ENCODE measurements at regions not wholly inside any gene's neighbourhood (a gene's known extent, or its start where the extent isn't known, plus 50 kb on each side); places are given as distances from the start of the nearest gene placed in this dataset.
"Not testable (repeated sequence)": the region's sequence is repeated elsewhere in the genome, so short reads cannot be mapped to it uniquely, and the experiment has no call there.

DNA sequence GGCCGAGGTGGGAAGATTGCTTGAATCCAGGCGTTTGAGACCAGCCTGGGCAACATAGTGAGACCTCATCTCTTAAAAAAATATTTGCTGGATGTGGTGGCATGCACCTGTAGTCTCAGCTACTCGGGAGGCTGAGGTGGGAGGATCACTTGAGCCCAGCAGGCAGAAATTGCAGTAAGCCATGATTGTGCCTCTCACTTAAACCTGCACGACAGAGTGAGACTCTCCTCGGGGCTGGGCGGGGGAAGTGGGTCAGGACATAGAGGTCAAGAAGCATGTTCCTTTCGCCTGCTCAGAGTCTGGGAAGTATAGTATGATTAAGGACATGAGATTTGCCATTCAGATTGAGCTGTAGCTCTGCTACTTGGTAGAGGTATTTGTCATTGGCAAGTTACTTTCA, 52.3 kb downstream of the SEPTIN7 start:
- not testable (repeated sequence) for DNase-seq

DNA sequence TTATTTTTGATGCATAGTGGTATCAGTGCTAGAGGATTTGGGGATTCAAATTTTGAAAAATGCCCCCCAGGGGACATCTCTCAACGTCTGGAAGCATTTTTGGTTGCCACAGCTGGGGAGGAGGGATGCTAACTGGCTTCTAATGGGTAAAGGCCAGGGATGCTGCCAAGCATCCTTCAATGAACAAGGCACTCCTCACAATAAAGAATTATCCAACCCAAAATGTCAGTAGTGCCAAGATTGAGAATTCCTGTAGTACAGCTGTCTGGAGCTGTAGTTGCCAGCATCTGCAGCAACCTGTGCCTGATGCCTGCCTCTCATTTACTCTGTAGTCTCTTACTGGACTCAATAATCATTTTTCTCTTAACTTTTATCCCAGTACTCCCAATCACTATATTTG, 53.5 kb downstream of the SEPTIN7 start:
- DNase-seq, result no peak

DNA sequence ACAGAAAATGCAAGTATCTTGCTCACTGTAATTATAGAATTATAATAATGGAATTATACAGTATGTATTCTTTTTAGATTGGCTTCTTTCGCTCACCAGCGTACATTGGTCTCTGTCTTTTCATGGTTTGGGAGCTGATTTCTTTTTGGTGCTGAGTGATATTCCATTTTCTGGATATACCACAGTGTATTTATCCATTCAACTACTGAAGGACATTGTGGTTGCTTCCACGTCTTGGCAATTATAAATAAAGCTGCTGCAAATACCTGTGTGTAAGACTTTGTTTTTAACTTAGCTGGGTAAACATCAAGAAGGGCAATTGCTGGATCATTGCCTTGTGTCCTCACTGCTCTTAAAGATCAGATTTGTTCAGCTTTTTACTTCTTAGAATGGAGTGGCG, 55.3 kb downstream of the SEPTIN7 start:
- DNase-seq, result no peak

DNA sequence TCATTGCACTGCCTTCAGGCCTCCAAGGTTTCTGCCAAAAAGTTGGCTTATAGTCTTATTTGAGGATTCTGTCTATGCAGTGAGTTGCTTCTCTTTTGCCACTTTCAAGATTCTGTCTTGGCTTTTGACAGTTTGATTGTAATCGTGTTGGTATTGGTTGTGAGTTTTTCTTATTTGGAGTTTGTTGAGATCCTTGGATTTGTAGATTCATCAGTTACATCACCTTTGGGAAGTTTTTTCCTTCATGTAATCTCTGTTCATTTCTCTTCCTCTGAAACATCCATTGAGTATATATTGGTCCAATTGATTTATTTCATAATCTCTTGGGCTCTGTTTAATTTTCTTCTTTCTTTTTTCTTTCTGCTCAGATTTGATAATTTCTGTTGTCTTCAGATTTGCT, 59.8 kb downstream of the SEPTIN7 start:
- no peak for DNase-seq

DNA sequence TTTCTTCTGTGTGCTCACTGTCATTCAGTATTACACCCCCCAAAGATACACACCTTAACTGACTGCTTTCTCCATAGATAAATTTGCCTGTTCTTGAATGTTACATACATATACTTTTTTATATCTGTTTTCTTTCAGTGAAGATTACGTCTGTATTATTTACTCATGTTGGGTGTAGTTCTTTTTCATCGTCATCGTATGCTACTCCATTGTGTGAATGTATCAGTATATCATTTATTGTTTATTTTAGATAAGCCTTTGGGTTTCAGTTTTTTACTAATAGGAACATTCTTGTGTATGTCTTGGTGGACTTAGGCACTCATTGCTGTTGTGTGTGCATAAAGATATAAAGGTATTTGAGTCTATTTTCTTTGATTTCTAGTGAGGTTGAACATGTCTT, 64.4 kb downstream of the SEPTIN7 start:
- no peak for DNase-seq

DNA sequence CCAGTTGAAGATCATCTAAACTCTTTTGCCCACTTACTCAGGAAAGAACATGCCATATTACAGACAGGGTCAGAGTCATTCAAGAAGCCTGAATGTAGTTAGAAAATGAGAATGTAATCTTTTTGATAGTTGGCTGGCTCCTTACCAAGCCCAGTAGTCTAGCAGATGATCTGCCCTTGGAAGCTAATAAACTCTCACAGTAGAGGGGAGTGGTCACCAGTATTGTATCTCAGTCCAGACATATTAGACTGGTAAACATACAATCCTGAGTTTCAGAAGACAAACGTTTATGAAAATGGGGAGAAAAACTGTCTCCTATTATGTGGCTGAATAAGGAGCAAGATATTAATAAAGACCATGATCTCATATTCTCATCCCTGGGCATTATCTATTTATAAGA, 65.3 kb downstream of the SEPTIN7 start:
- DNase-seq, result no peak

DNA sequence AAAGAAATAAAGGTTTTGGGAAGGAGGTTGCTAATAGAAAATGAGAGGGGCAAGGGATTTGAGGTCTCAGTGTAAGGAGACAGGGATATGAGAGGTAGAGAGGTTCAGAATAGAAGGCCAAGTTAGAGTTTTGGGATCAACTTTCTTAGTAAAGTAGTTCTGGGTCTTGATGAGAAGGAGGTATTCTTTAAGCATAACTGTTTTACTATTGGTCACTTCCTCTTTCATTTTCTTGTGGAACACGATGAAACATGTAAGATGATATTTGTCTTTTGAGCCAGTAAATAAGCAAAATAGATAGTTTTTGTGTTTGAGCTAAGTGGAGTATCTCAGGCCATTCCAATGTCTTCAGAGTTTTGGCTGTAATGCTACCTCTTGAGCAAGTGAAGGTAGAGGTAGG, 68.3 kb downstream of the SEPTIN7 start:
- not testable (repeated sequence) for DNase-seq

DNA sequence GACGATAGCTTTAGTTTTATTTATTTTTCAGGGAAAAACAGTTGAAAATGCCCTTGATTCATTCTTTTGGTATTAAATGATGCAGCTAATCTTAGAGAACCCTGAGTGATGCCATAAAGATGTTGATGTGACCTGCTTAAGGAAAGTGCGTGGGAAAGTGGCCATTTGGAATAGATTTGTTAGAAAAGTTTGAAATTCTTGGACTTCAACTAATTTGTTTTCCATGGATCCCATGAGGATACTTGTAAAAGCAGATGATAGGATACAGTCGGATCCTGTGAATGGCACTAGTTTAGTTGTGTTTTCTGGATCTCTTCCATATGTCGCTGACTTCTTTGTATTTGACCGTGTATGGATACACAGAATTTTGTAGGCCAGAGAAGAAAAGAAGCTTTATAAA, 69.0 kb downstream of the SEPTIN7 start:
- no peak for DNase-seq

DNA sequence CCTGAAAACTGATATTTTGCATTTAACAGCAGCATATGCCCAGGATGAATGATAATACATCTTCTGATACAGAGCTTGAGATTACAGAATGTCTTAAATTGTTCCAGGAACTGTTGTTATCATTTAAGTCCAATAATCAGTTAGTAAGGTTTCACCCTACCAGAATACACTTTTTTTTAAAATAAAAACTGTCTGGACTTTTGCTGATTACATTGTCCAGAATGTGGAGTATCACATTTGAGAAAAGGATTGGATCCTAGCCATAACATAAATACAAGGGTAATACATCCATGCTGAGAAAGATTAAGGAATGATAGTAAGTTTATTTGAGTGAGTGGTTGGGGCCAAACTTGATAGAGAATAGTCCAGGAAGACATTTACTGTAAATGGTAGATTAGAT, 71.0 kb downstream of the SEPTIN7 start:
- no peak for DNase-seq

DNA sequence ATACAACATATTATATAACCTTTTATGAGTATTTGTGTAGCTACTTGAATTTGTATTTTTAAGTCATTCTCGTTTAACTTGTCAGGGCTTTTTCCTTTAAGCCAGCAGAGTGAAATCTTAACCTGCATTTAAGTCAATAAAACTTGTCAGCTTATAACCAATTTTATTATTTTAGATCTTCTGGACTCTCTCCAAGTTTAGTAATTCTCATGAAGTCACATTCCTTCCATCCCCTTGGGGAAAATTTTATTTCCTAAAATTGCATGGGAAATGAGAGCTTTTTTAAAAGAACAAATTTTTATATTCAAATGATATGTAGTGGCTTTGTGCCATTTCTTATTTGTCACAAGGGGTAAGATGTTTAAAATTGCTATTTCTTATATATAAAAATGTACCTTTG, 74.0 kb downstream of the SEPTIN7 start:
- DNase-seq, result no peak

DNA sequence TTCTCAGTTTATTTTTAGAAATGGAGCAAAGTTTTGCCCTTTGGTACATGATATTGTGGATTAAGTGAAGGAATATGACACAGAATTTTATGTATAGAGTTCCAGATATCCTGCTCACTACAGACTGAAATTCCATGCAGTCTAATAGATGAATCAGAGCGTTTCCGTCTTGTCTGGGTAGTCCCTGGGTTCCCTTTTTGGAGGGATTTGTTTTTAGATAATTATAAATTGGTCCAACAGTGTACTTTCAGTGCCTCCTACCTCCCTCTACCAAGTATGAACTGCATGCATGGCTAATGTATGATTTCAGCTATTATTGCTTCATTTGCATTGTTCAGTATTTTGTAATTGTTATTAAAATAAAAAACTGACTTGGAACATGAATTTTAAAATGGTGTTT, 74.4 kb downstream of the SEPTIN7 start:
- DNase-seq, result no peak

DNA sequence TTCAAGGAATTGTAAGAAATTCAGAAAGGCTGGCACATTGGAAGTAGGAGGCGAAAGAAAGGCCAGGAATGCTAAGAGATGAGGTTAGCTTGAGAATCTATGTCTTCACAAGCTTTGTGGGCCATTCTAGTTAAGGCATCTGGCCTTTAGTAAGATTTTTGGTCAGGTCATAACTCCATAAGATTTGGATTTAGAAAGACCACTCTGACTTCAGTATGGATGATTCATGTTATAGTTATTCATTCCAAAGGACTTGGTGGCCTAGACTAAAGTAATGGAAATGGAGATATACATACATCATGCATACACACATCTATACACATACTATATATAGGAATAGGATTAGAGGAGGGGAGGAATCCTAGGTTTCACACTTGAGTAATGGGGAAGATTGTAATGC, 77.5 kb downstream of the SEPTIN7 start:
- DNase-seq, result no peak

DNA sequence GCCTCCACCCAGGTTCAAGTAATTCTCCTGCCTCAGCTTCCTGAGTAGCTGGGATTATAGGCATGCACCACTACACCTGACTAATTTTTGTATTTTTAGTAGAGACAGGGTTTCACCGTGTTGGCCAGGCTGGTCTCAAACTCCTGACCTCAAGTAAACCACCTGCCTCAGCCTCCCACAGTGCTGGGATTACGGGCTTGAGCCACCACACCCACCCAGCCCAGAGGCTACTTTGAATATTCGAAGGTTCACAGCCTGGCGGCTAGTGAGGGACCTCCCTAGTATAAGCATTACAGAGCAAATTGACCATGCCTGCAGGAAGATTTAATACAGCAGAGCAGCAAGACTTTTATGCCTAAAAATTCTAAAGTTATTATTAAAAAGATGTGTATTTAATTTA, 86.6 kb downstream of the SEPTIN7 start:
- not testable (repeated sequence) for DNase-seq

DNA sequence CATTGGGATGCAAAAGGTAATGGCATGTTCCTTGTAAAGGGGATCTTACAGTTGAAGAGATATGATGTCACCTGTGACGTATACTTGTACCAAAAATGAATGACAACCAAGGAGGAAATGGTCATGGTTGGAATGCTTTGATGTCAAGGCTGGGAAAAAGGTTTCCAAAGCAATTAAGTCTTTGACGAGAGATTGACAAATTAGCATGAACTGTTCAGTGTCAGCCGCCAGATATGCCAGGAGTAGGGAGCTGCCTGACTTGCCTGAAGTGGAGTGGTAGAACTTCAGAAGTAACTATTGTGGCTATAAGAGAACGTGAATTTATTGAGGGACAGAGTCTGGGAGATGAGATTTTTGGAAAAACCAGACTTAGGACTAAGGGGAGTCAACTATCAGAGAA, 88.1 kb downstream of the SEPTIN7 start:
- DNase-seq, result no peak

DNA sequence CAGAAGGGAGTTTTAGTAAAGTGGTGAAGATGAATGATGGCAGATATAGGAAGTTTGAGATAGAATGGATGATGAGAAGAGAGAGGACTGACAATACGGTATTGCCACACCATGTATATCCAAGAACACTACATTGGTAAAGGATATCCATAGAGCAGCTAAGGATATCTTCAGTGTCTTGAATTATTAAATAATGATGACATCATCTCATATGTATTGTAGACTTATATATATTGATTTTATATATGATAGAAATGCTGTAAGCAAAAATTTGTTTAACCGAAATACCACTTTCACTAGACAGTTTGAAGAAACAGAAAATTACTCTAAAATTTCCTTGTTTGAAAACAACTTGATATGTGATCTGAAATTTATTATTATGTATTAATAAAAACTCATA, 89.0 kb downstream of the SEPTIN7 start:
- no peak for DNase-seq

DNA sequence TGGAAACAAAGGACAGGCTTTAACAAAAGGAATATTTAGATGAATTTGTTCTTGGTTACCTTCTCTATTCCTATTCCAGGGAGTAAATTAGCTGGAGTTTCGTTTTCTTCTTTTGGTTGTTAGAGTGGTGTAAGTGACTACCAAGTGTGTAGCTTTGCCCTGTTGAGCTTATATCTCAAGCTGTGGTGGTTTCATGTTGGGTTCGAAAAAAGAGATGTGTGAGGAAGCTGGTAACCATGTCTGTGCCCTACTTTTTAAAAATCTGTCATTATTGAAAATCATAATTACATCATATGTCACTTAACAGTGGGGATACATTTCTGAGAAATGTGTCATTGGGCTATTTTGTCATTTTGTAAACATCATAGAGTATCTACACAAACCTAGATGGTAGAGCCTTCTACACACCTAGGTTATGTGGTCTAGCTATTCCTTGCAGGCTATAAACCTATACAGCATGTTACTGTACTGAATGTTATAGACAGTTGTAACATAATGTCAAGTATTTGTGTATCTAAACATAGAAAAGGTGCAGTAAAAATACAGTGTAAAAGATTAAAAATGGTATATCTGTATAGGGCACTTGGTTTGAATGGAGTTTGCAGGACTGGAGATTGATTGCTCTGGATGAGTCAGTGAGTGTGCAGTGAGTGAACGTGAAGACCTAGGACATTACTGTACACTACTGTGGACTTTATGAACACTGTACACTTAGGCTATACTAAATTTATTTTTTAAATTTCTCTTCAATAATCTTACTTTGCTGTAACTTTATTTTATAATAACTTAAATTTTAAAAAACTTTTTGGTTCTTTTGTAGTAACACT, 90.4 kb downstream of the SEPTIN7 start:
- DNase-seq, result no peak

DNA sequence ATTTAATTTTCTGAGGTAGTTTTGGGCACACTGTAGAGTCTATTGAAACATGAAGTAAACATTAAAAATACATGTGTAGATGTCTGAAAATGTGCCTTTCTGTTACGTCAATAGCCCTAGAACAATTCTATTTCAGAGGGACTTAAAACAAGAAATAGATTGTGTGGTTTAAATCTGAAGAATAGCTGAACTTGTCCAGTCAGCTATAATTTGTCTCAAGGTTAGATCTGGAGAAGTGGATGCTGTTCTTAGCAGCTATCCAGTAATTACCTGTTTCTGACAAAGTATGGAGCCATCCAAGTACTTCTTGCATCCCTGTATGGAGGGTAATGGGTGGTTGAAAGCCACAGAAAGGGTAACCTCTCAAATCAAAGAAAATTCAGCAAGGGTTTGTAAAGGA, 92.8 kb downstream of the SEPTIN7 start:
- no peak for DNase-seq

DNA sequence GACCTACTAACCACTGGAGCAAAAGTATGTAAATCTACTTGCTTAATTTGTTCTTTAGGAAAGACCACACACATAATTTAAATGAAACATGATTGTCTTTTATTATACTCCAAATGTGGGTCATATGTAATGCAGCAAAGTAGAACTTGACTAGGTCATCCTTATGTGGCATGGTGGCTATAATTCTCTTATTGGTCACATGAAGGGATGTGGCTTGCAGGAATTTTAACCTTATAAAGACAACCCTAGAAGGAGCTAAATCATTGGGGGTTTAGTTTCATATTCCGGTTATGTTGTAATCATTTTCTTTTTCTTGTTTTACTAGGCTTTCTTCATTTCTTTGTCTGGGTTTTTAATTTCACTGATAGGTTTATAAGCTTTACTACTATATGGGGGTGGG, 93.9 kb downstream of the SEPTIN7 start:
- no peak for DNase-seq

DNA sequence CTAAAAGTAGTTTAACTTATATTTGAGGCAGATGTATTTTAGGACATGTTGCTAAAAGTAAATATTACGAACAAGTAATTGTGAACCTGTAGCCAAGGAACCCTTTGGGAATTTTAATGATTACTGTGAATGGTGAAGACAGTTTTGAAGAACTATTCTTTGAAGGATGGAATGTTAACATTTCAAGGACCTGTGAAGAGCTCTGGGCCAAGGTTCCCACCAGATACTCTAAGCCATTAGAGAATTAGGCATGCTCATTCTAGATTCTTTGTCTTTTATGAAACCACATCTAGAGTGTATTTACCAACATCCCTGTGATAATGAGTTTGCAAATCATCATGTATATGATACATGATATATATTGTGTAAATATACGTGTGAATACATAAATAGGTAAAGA, 99.8 kb downstream of the SEPTIN7 start:
- no peak for DNase-seq

DNA sequence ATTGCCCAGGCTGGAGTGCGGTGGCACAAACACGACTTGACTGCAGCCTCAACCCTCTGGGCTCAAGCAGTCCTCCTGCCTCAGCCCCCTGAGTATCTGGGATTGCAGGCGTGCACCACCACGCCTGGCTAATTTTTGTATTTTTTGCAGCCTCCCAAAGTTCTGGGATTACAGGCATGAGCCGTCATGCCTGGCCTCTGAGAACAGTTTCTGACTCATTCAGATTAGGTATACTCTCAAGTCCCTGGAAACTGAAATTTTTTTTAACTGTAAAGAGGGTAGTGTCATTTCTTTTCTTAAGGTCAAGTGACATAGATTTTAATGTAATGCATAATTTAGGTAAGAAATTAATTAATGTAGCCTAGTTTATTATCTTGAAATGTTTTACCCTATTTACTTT, 104.7 kb downstream of the SEPTIN7 start:
- DNase-seq, result no peak

DNA sequence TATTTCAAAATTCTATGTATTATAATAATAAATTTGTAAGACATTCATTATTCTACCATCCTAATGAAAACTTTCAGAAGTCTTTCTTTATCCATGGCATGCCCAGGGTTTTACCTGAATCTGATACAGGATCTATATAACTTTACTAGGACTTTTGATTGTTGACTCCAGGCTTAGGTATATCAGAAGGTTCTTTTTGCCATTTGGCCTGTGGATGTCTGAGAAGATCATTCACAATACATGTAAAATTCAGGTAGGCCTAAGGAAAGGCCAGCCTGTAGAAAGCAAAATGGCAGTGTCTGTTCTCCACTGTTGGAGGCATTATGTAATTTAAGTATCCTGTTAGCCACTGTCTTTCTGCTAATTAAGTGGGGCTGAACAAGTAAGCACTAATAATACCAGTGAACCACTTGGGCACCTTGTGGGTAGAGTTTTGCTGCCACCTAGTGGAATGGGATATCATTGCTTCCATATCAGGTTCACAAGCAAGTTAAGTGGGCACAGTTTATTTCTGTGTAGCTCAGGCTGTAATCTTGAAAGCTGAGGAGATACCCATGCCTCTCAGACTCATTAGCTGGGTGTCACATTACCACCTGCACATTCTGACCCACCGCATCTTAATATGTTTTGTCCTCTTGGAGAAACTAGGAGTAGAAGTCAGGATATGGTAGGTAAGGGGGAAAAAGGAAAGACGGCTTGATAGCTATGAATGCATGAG, 105.5 kb downstream of the SEPTIN7 start:
- DNase-seq, result peak; percentile 47

DNA sequence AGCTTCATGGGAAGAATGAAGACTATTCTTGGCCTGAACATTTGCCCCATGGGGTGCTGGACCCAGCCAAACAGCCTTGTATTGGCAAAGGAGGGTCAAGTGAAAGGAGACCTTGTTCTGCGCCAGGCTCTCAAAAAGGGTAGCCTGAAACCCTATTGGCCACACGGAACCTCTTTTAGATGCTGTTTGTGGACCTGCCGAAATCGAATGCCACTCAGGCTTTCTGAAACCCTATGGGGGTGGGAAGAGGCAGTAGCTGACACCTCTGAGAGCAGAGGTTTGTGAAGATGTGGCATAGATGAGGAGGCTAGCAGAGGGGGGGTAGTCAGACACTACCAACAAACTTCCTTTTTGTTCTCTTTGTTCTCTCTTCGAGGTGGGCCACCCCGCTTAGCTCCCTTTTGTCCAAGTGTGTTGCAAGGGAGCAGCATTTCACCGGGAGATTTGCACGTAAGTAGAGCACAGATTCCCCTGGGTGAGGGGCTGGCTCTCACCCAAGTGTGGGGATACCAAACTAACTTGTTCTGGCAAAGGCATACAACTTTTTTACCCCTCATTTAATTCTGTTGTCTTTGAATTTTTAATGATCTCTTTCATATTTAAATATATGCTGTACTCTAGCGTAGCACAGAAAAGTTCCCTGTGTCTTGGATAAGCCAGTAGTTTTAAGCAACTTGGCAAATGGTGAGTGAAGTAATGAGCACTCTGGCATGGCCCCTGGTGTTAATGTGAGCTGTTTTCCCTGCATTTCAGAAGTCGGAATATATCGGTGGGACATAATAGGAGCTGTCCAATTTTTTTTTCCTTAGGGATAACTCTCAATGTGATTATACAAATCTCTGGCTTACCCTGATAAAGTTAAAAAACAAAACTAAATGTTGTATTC, 107.7 kb downstream of the SEPTIN7 start:
- DNase-seq, result peak; percentile 52

DNA sequence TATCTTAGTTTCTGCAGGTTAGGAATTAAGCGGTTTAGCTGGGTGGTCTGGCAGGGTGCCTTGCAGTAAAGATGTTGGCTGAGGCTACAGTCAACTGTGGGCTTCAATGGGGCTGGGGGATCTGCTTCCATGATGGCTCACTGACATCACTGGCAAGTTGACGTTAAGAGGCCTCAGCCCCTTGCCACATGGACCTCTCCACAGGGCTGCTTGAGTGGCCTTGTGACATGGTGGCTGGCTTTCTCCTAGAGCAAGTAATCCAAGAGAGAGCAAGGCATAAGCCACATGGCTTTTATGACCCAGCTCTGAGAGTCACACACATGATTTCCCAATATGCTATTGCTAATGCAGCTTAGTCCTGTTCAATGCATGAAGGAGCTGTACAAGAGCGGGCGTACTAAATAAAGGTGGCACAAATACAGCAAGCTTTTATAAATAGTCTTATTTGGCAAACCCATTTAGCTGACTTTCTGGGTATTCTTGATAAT, 109.1 kb downstream of the SEPTIN7 start:
- no peak for DNase-seq
